Body of pancreas (tissue), 4 donors: ENCODE measurements at regions not wholly inside any gene's neighbourhood (a gene's known extent, or its start where the extent isn't known, plus 50 kb on each side); places are given as distances from the start of the nearest gene placed in this dataset.

Experiments
- POLR2A ChIP-seq, 3 donors: fragments of 450-650 bp; IDR thresholded peaks; one replicate each; pipeline ENCODE4 v1.6.1; 2016; ENCODE audit warnings: antibody characterized with exemption in 3 of 3, mild to moderate bottlenecking in 2 of 3
- TF ChIP-seq, protein P1 (sequence below), 7 experiments: fragments of 450-650 bp in 4 of 7; fragments of 200-600 bp in 3 of 7; sonication (generic) in 3 of 7; IDR thresholded peaks; one replicate each; pipeline ENCODE4 v1.5.1; 2016 to 2019; ENCODE audit warnings: antibody characterized with exemption in 7 of 7

- TF ChIP-seq, protein P1, sequence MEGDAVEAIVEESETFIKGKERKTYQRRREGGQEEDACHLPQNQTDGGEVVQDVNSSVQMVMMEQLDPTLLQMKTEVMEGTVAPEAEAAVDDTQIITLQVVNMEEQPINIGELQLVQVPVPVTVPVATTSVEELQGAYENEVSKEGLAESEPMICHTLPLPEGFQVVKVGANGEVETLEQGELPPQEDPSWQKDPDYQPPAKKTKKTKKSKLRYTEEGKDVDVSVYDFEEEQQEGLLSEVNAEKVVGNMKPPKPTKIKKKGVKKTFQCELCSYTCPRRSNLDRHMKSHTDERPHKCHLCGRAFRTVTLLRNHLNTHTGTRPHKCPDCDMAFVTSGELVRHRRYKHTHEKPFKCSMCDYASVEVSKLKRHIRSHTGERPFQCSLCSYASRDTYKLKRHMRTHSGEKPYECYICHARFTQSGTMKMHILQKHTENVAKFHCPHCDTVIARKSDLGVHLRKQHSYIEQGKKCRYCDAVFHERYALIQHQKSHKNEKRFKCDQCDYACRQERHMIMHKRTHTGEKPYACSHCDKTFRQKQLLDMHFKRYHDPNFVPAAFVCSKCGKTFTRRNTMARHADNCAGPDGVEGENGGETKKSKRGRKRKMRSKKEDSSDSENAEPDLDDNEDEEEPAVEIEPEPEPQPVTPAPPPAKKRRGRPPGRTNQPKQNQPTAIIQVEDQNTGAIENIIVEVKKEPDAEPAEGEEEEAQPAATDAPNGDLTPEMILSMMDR (IDR thresholded peaks at IDR 0.05): no peak
- TF ChIP-seq POLR2A (IDR thresholded peaks at IDR 0.05): no peak
These were observed 145.9 kb downstream of the CDC5L start for GRCh38 chr6:44533421-44533820.
